GM23248 (cell line): ENCODE measurements at regions not wholly inside any gene's neighbourhood (a gene's known extent, or its start where the extent isn't known, plus 50 kb on each side); places are given as distances from the start of the nearest gene placed in this dataset.

ENCODE experiments used
- DNase-seq: peaks from one replicate; pipeline ENCODE4 v3.0.0-alpha.2; 2015
- H2AFZ ChIP-seq: fragments of 200-600 bp; sonication (generic); 2 replicates; pipeline ENCODE4 v1.6.1; 2016; ENCODE audit warnings: antibody characterized with exemption
- H3F3A ChIP-seq: fragments of 200-600 bp; sonication (generic); 2 replicates; pipeline ENCODE4 v1.6.1; 2016; ENCODE audit warnings: mild to moderate bottlenecking, antibody characterized with exemption, mixed run types; ENCODE audit not compliant: insufficient read depth
- H3K27ac ChIP-seq: fragments of 200-600 bp; sonication (generic); 2 replicates; pipeline ENCODE4 v1.5.1; 2016; ENCODE audit warnings: mild to moderate bottlenecking
- H3K27me3 ChIP-seq: fragments of 200-600 bp; sonication (generic); replicated peaks from 2 replicates; pipeline ENCODE4 v1.6.1; 2016; ENCODE audit warnings: mild to moderate bottlenecking; ENCODE audit not compliant: insufficient read depth
- H3K36me3 ChIP-seq: fragments of 200-600 bp; sonication (generic); 2 replicates; pipeline ENCODE4 v1.6.1; 2016; ENCODE audit warnings: low read depth, mild to moderate bottlenecking
- H3K4me1 ChIP-seq: fragments of 200-600 bp; sonication (generic); 2 replicates; pipeline ENCODE4 v1.6.1; 2016; ENCODE audit warnings: mild to moderate bottlenecking; ENCODE audit not compliant: insufficient read depth
- H3K4me2 ChIP-seq: fragments of 200-600 bp; sonication (generic); one replicate; pipeline ENCODE4 v1.6.1; 2016; ENCODE audit warnings: mild to moderate bottlenecking; ENCODE audit not compliant: unreplicated experiment
- H3K4me3 ChIP-seq: fragments of 200-600 bp; sonication (generic); 2 replicates; pipeline ENCODE4 v1.5.1; 2016; ENCODE audit warnings: mild to moderate bottlenecking
- H3K79me2 ChIP-seq: fragments of 200-600 bp; sonication (generic); 2 replicates; pipeline ENCODE4 v1.6.1; 2016; ENCODE audit warnings: mild to moderate bottlenecking; ENCODE audit not compliant: insufficient read depth
- H3K9ac ChIP-seq: fragments of 200-600 bp; sonication (generic); 2 replicates; pipeline ENCODE4 v1.6.1; 2016; ENCODE audit warnings: mild to moderate bottlenecking
- H3K9me2 ChIP-seq: fragments of 200-600 bp; sonication (generic); 2 replicates; pipeline ENCODE4 v1.6.1; 2016; ENCODE audit warnings: mixed run types, mild to moderate bottlenecking, moderate library complexity; ENCODE audit not compliant: insufficient read depth
- H3K9me3 ChIP-seq: fragments of 200-600 bp; sonication (generic); one replicate; pipeline ENCODE4 v1.6.1; 2017; ENCODE audit warnings: low read depth
- H4K20me1 ChIP-seq: fragments of 200-600 bp; sonication (generic); 2 replicates; pipeline ENCODE4 v1.6.0; 2016; ENCODE audit not compliant: insufficient read depth
- EZH2 ChIP-seq: fragments of 200-600 bp; sonication (generic); IDR thresholded peaks from 2 replicates; pipeline ENCODE4 v1.6.1; 2018; ENCODE audit warnings: antibody characterized with exemption, mild to moderate bottlenecking; ENCODE audit not compliant: insufficient read depth, poor library complexity, severe bottlenecking
- EZH2phosphoT487 ChIP-seq: fragments of 200-600 bp; sonication (generic); IDR thresholded peaks from 2 replicates; pipeline ENCODE4 v1.6.1; 2018; ENCODE audit warnings: antibody characterized with exemption, moderate library complexity, mild to moderate bottlenecking, low read depth; ENCODE audit not compliant: insufficient read depth
- WGBS, 2 experiments: methylation state at CpG; one replicate each; pipeline ENCODE4 v1.1.6; 2015 to 2017; ENCODE audit warnings: low lambda C conversion rate in 2 of 2, low coverage in 1 of 2; ENCODE audit errors: missing lambda C conversion rate in 2 of 2; 5-methylcytosine and 5-hydroxymethylcytosine counted together
- in situ Hi-C: fragments of 300-500 bp; cut with MboI; formaldehyde crosslinking; loops from 2 replicates; pipeline ENCODE4 v1.15.0; 2020

GRCh38 chr2:6506361-6506794 lies 359.3 kb downstream of the CMPK2 start:
- Histone ChIP-seq H3K4me3 (no peak overlapping the region), H2AFZ (no peak overlapping the region), H3K4me2 (no peak overlapping the region), H3K4me1 (no peaks in the 10 kb centered on the region), H3K27ac (no peak overlapping the region), H3K9me2 (no peaks in the 10 kb centered on the region), H3F3A (no peaks in the 10 kb centered on the region), H3K9ac (no peak overlapping the region), H4K20me1 (no peaks in the 10 kb centered on the region), H3K79me2 (no peaks in the 10 kb centered on the region), H3K36me3 (no peaks in the 10 kb centered on the region), H3K27me3 (no peaks in the 10 kb centered on the region), H3K9me3 (no peaks in the 10 kb centered on the region)
- TF ChIP-seq EZH2 (no peak), EZH2phosphoT487 (no peak)
- in situ Hi-C loops: no loop called here
- peak; percentile 32 for DNase-seq
- WGBS, 2 experiments: 4 to 6% methylated on average over 6 of the region's 6 CpGs

GRCh38 chr2:6506859-6507258 lies 358.8 kb downstream of the CMPK2 start:
- Histone ChIP-seq H3K36me3 (no peaks in the 10 kb centered on the region), H3F3A (no peaks in the 10 kb centered on the region), H3K4me2 (no peak overlapping the region), H3K9me2 (no peaks in the 10 kb centered on the region), H3K27me3 (no peaks in the 10 kb centered on the region), H3K9ac (no peak overlapping the region), H3K4me3 (no peak overlapping the region), H4K20me1 (no peaks in the 10 kb centered on the region), H3K9me3 (no peaks in the 10 kb centered on the region), H2AFZ (no peak overlapping the region), H3K27ac (no peak overlapping the region), H3K4me1 (no peaks in the 10 kb centered on the region), H3K79me2 (no peaks in the 10 kb centered on the region)
- TF ChIP-seq EZH2phosphoT487 (no peak), EZH2 (no peak)
- in situ Hi-C loops: no loop called here
- DNase-seq: no peak
- WGBS, 2 experiments: 46 to 52% methylated on average over 6 of the region's 6 CpGs

GRCh38 chr2:6510532-6510931 lies 355.2 kb downstream of the CMPK2 start:
- H3K4me1 ChIP-seq: no peaks in the 10 kb centered on the region
- H3K4me2 ChIP-seq: no peak overlapping the region
- no peak for DNase-seq
- H3K9me2 ChIP-seq: no peaks in the 10 kb centered on the region
- H3F3A ChIP-seq: no peaks in the 10 kb centered on the region
- in situ Hi-C loops: no loop called here
- H3K27me3 ChIP-seq: no peaks in the 10 kb centered on the region
- no peaks in the 10 kb centered on the region for H4K20me1 ChIP-seq
- TF ChIP-seq EZH2: no peak
- no peak for TF ChIP-seq EZH2phosphoT487
- WGBS, 2 experiments: 28 to 30% methylated on average over 1 of the region's 1 CpG
- no peaks in the 10 kb centered on the region for H3K36me3 ChIP-seq
- H2AFZ ChIP-seq: no peak overlapping the region
- H3K27ac ChIP-seq: no peak overlapping the region
- H3K9ac ChIP-seq: no peak overlapping the region
- no peak overlapping the region for H3K4me3 ChIP-seq
- peaks cover 4% of the 10 kb centered on the region for H3K9me3 ChIP-seq
- no peaks in the 10 kb centered on the region for H3K79me2 ChIP-seq

GRCh38 chr2:6512589-6512988 lies 353.1 kb downstream of the CMPK2 start:
- Histone ChIP-seq H4K20me1 (no peaks in the 10 kb centered on the region), H3K9me2 (no peaks in the 10 kb centered on the region), H3K36me3 (no peaks in the 10 kb centered on the region), H3K4me2 (no peak overlapping the region), H3K4me3 (no peak overlapping the region), H3K9ac (no peak overlapping the region), H3K79me2 (no peaks in the 10 kb centered on the region), H3K9me3 (peaks cover 4% of the 10 kb centered on the region), H3K27me3 (no peaks in the 10 kb centered on the region), H3K4me1 (no peaks in the 10 kb centered on the region), H3K27ac (no peak overlapping the region), H3F3A (no peaks in the 10 kb centered on the region), H2AFZ (no peak overlapping the region)
- in situ Hi-C loops: no loop called here
- 86 to 94% methylated on average over 2 of the region's 2 CpGs for WGBS, 2 experiments
- DNase-seq: no peak
- TF ChIP-seq EZH2: no peak
- no peak for TF ChIP-seq EZH2phosphoT487

- Histone ChIP-seq H3K27me3 (no peaks in the 10 kb centered on the region), H2AFZ (no peak overlapping the region), H3K27ac (no peak overlapping the region), H3K79me2 (no peaks in the 10 kb centered on the region), H3K36me3 (no peaks in the 10 kb centered on the region), H3K4me1 (no peaks in the 10 kb centered on the region), H3K9ac (no peak overlapping the region), H3K4me3 (no peak overlapping the region), H3K9me2 (no peaks in the 10 kb centered on the region), H3K4me2 (no peak overlapping the region), H4K20me1 (no peaks in the 10 kb centered on the region), H3F3A (no peaks in the 10 kb centered on the region), H3K9me3 (peaks cover 4% of the 10 kb centered on the region)
- DNase-seq: no peak
- 24 to 33% methylated on average over 6 of the region's 6 CpGs for WGBS, 2 experiments
- no peak for TF ChIP-seq EZH2
- no peak for TF ChIP-seq EZH2phosphoT487
- in situ Hi-C loops: no loop called here
These were observed 349.0 kb downstream of the CMPK2 start for GRCh38 chr2:6516674-6517073.
